Neural progenitor cell (in vitro differentiated cells): ENCODE measurements at regions not wholly inside any gene's neighbourhood (a gene's known extent, or its start where the extent isn't known, plus 50 kb on each side); places are given as distances from the start of the nearest gene placed in this dataset.

Experiments used
- DNase-seq: peaks from one replicate; pipeline ENCODE4 v3.0.0-alpha.2; 2016; ENCODE audit warnings: low spot score
- H2AFZ ChIP-seq: fragments of 200-600 bp; sonication (generic); replicated peaks from 2 replicates; pipeline ENCODE4 v1.6.1; 2016; ENCODE audit warnings: antibody characterized with exemption
- H3F3A ChIP-seq: fragments of 200-600 bp; sonication (generic); 2 replicates; pipeline ENCODE4 v1.6.1; 2016; ENCODE audit warnings: antibody characterized with exemption, low read depth
- H3K27ac ChIP-seq: fragments of 200-600 bp; sonication (generic); 2 replicates; pipeline ENCODE4 v1.5.1; 2016; ENCODE audit warnings: mild to moderate bottlenecking
- H3K27me3 ChIP-seq: fragments of 200-600 bp; sonication (generic); 2 replicates; pipeline ENCODE4 v1.6.1; 2016; ENCODE audit warnings: mild to moderate bottlenecking, moderate library complexity
- H3K36me3 ChIP-seq: fragments of 200-600 bp; sonication (generic); 2 replicates; pipeline ENCODE4 v1.5.1; 2016
- H3K4me1 ChIP-seq: fragments of 200-600 bp; sonication (generic); 2 replicates; pipeline ENCODE4 v1.6.1; 2016; ENCODE audit warnings: mixed run types
- H3K4me2 ChIP-seq: fragments of 200-600 bp; sonication (generic); 2 replicates; pipeline ENCODE4 v1.6.1; 2016
- H3K4me3 ChIP-seq: fragments of 200-600 bp; sonication (generic); 2 replicates; pipeline ENCODE4 v1.5.1; 2016
- H3K79me2 ChIP-seq: fragments of 200-600 bp; sonication (generic); 2 replicates; pipeline ENCODE4 v1.6.1; 2016; ENCODE audit warnings: low read depth
- H3K9ac ChIP-seq: fragments of 200-600 bp; sonication (generic); 2 replicates; pipeline ENCODE4 v1.6.1; 2016
- H3K9me3 ChIP-seq: fragments of 200-600 bp; sonication (generic); 2 replicates; pipeline ENCODE4 v1.5.1; 2016; ENCODE audit warnings: low read depth
- H4K20me1 ChIP-seq: fragments of 200-600 bp; sonication (generic); 2 replicates; pipeline ENCODE4 v1.6.1; 2016; ENCODE audit warnings: low read depth
- H3K27ac Mint-ChIP-seq: 3 replicates; pipeline ENCODE4 v1.8.0; 2021; ENCODE audit warnings: mixed read lengths
- H3K27me3 Mint-ChIP-seq: 2 replicates; pipeline ENCODE4 v1.8.0; 2022; ENCODE audit warnings: low read depth, mild to moderate bottlenecking, inconsistent platforms, moderate library complexity, mixed read lengths; ENCODE audit not compliant: insufficient read depth
- H3K36me3 Mint-ChIP-seq: 3 replicates; pipeline ENCODE4 v1.8.0; 2021; ENCODE audit warnings: mixed read lengths
- H3K4me1 Mint-ChIP-seq: 3 replicates; pipeline ENCODE4 v1.8.0; 2021; ENCODE audit warnings: mixed read lengths
- H3K4me3 Mint-ChIP-seq: 3 replicates; pipeline ENCODE4 v1.8.0; 2021; ENCODE audit warnings: mild to moderate bottlenecking, moderate library complexity, mixed read lengths
- H3K9me3 Mint-ChIP-seq: 3 replicates; pipeline ENCODE4 v1.8.0; 2020; ENCODE audit warnings: mixed read lengths
- EZH2 ChIP-seq: fragments of 200-600 bp; sonication (generic); IDR thresholded peaks from 2 replicates; pipeline ENCODE4 v1.6.1; 2017; ENCODE audit warnings: antibody characterized with exemption, mild to moderate bottlenecking, moderate library complexity
- EZH2phosphoT487 ChIP-seq: fragments of 200-600 bp; sonication (generic); IDR thresholded peaks from 2 replicates; pipeline ENCODE4 v1.6.1; 2017; ENCODE audit warnings: antibody characterized with exemption
- TF ChIP-seq, protein P1 (sequence below): fragments of 200-600 bp; sonication (generic); IDR thresholded peaks from 2 replicates; pipeline ENCODE4 v1.5.1; 2017; ENCODE audit warnings: antibody characterized with exemption, mild to moderate bottlenecking

- no peaks in the 10 kb centered on the region for H3K4me1 ChIP-seq
- TF ChIP-seq, protein P1, sequence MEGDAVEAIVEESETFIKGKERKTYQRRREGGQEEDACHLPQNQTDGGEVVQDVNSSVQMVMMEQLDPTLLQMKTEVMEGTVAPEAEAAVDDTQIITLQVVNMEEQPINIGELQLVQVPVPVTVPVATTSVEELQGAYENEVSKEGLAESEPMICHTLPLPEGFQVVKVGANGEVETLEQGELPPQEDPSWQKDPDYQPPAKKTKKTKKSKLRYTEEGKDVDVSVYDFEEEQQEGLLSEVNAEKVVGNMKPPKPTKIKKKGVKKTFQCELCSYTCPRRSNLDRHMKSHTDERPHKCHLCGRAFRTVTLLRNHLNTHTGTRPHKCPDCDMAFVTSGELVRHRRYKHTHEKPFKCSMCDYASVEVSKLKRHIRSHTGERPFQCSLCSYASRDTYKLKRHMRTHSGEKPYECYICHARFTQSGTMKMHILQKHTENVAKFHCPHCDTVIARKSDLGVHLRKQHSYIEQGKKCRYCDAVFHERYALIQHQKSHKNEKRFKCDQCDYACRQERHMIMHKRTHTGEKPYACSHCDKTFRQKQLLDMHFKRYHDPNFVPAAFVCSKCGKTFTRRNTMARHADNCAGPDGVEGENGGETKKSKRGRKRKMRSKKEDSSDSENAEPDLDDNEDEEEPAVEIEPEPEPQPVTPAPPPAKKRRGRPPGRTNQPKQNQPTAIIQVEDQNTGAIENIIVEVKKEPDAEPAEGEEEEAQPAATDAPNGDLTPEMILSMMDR: no peak
- TF ChIP-seq EZH2phosphoT487 (no peak), EZH2 (no peak)
These were observed 82.6 kb upstream of the CCL2 start for GRCh38 chr17:34172390-34172918.

GRCh38 chr17:34173241-34173640 is 81.8 kb upstream of the CCL2 start:
- Mint-ChIP-seq H3K27ac (no peak overlapping the region), H3K9me3 (peaks cover 5% of the 10 kb centered on the region), H3K4me3 (no peak overlapping the region), H3K4me1 (no peaks in the 10 kb centered on the region), H3K36me3 (no peaks in the 10 kb centered on the region), H3K27me3 (peaks cover 8% of the 10 kb centered on the region)
- DNase-seq: no peak
- Histone ChIP-seq H3K4me1 (peaks cover 2% of the 10 kb centered on the region), H3K4me2 (no peak overlapping the region), H2AFZ (no peak overlapping the region), H3K27me3 (no peaks in the 10 kb centered on the region), H3K9me3 (no peaks in the 10 kb centered on the region), H3K4me3 (no peak overlapping the region), H4K20me1 (no peaks in the 10 kb centered on the region), H3F3A (no peaks in the 10 kb centered on the region), H3K27ac (no peak overlapping the region), H3K36me3 (no peaks in the 10 kb centered on the region), H3K79me2 (no peaks in the 10 kb centered on the region), H3K9ac (no peak overlapping the region)
- TF ChIP-seq EZH2 (no peak), EZH2phosphoT487 (no peak)
- TF ChIP-seq, protein P1: no peak

More at GRCh38 chr17:34172390-34172918, 82.6 kb upstream of the CCL2 start:
- Histone ChIP-seq H3K27me3 (no peaks in the 10 kb centered on the region), H3K9me3 (no peaks in the 10 kb centered on the region), H2AFZ (no peak overlapping the region), H3F3A (no peaks in the 10 kb centered on the region), H3K4me2 (no peak overlapping the region), H3K79me2 (no peaks in the 10 kb centered on the region), H4K20me1 (no peaks in the 10 kb centered on the region), H3K27ac (no peak overlapping the region), H3K4me3 (no peak overlapping the region), H3K9ac (no peak overlapping the region), H3K36me3 (no peaks in the 10 kb centered on the region)
- DNase-seq: no peak
- no peaks in the 10 kb centered on the region for H3K36me3 Mint-ChIP-seq
- H3K27me3 Mint-ChIP-seq: peaks cover 8% of the 10 kb centered on the region
- no peak overlapping the region for H3K4me3 Mint-ChIP-seq
- H3K4me1 Mint-ChIP-seq: no peaks in the 10 kb centered on the region
- no peak overlapping the region for H3K27ac Mint-ChIP-seq
- peaks cover 5% of the 10 kb centered on the region for H3K9me3 Mint-ChIP-seq

GRCh38 chr17:34174496-34174895 is 80.6 kb upstream of the CCL2 start:
- no peaks in the 10 kb centered on the region for H3F3A ChIP-seq
- peaks cover 8% of the 10 kb centered on the region for H3K27me3 Mint-ChIP-seq
- no peak overlapping the region for H3K27ac ChIP-seq
- H3K4me3 ChIP-seq: no peak overlapping the region
- H3K9me3 Mint-ChIP-seq: peaks cover 5% of the 10 kb centered on the region
- TF ChIP-seq, protein P1: no peak
- no peak for TF ChIP-seq EZH2phosphoT487
- H3K36me3 Mint-ChIP-seq: no peaks in the 10 kb centered on the region
- no peaks in the 10 kb centered on the region for H3K79me2 ChIP-seq
- no peak overlapping the region for H3K4me3 Mint-ChIP-seq
- no peak overlapping the region for H3K4me2 ChIP-seq
- H2AFZ ChIP-seq: no peak overlapping the region
- H4K20me1 ChIP-seq: no peaks in the 10 kb centered on the region
- no peak for DNase-seq
- H3K4me1 Mint-ChIP-seq: no peaks in the 10 kb centered on the region
- no peaks in the 10 kb centered on the region for H3K27me3 ChIP-seq
- no peaks in the 10 kb centered on the region for H3K9me3 ChIP-seq
- H3K4me1 ChIP-seq: peaks cover 3% of the 10 kb centered on the region
- no peak overlapping the region for H3K27ac Mint-ChIP-seq
- H3K9ac ChIP-seq: no peak overlapping the region
- no peaks in the 10 kb centered on the region for H3K36me3 ChIP-seq
